Skin epidermis (tissue), 12 donors: ENCODE measurements at regions not wholly inside any gene's neighbourhood (a gene's known extent, or its start where the extent isn't known, plus 50 kb on each side); places are given as distances from the start of the nearest gene placed in this dataset.

Experiments
- H3K27ac ChIP-seq, 21 experiments: fragments of 200-600 bp; sonication (generic) in 11 of 21; one replicate each; pipeline ENCODE4 v1.5.0; 2020; ENCODE audit warnings: mild to moderate bottlenecking in 3 of 21, inconsistent platforms in 2 of 21, moderate library complexity in 2 of 21
- H3K4me3 ChIP-seq, 7 experiments: fragments of 200-600 bp; sonication (generic) in 2 of 7; one replicate each; pipeline ENCODE4 v1.5.0; 2020; ENCODE audit warnings: inconsistent platforms in 2 of 7, mild to moderate bottlenecking in 2 of 7, moderate library complexity in 1 of 7

- H3K27ac ChIP-seq = no peak overlapping the region
- H3K4me3 ChIP-seq = no peak overlapping the region
Measured at GRCh38 chr1:118744420-118744819, 243.7 kb downstream of the TBX15 start.

GRCh38 chr1:118739501-118739900 lies 248.6 kb downstream of the TBX15 start:
- no peak overlapping the region for H3K4me3 ChIP-seq
- no peak overlapping the region for H3K27ac ChIP-seq

- Histone ChIP-seq H3K4me3 (no peak overlapping the region), H3K27ac (no peak overlapping the region)
Measured at GRCh38 chr1:118736322-118736721, 251.8 kb downstream of the TBX15 start.

GRCh38 chr1:118717893-118718292 lies 270.2 kb downstream of the TBX15 start:
- Histone ChIP-seq H3K4me3 (no peak overlapping the region), H3K27ac (no peak overlapping the region)

- H3K4me3 ChIP-seq = no peak overlapping the region
- H3K27ac ChIP-seq = no peak overlapping the region
Measured at GRCh38 chr1:118716775-118717174, 271.4 kb downstream of the TBX15 start.

- Histone ChIP-seq H3K27ac (no peak overlapping the region), H3K4me3 (no peak overlapping the region)
Measured at GRCh38 chr1:118711356-118711755, 276.8 kb downstream of the TBX15 start.

- Histone ChIP-seq H3K27ac (no peak overlapping the region), H3K4me3 (no peak overlapping the region)
Measured at GRCh38 chr1:118698911-118699310, 289.2 kb downstream of the TBX15 start.

- H3K27ac ChIP-seq = no peak overlapping the region
- H3K4me3 ChIP-seq = no peak overlapping the region
Measured at GRCh38 chr1:118692143-118692542, 296.0 kb downstream of the TBX15 start.

- H3K4me3 ChIP-seq = no peak overlapping the region
Measured at GRCh38 chr1:118688891-118689290, 299.3 kb downstream of the TBX15 start.

GRCh38 chr1:118661769-118662320 lies 326.3 kb downstream of the TBX15 start:
- Histone ChIP-seq H3K27ac (no peak overlapping the region), H3K4me3 (no peak overlapping the region)

More at GRCh38 chr1:118688891-118689290, 299.3 kb downstream of the TBX15 start:
- H3K27ac ChIP-seq = no peak overlapping the region

GRCh38 chr1:118660769-118661168 lies 327.4 kb downstream of the TBX15 start:
- Histone ChIP-seq H3K4me3 (no peak overlapping the region), H3K27ac (no peak overlapping the region)

- H3K27ac ChIP-seq = no peak overlapping the region
- H3K4me3 ChIP-seq = no peak overlapping the region
Measured at GRCh38 chr1:118659646-118660045, 328.5 kb downstream of the TBX15 start.

GRCh38 chr1:118650107-118650807 lies 337.9 kb downstream of the TBX15 start:
- H3K4me3 ChIP-seq = no peak overlapping the region
- no peak overlapping the region for H3K27ac ChIP-seq

GRCh38 chr1:118649369-118650106 lies 338.6 kb downstream of the TBX15 start:
- no peak overlapping the region for H3K4me3 ChIP-seq
- no peak overlapping the region for H3K27ac ChIP-seq

GRCh38 chr1:118636004-118636403 lies 352.1 kb downstream of the TBX15 start:
- Histone ChIP-seq H3K27ac (no peak overlapping the region), H3K4me3 (no peak overlapping the region)

- no peak overlapping the region for H3K4me3 ChIP-seq
- H3K27ac ChIP-seq = no peak overlapping the region
Measured at GRCh38 chr1:118627435-118627834, 360.7 kb downstream of the TBX15 start.

GRCh38 chr1:118621839-118622238 lies 366.3 kb downstream of the TBX15 start:
- Histone ChIP-seq H3K4me3 (no peak overlapping the region), H3K27ac (no peak overlapping the region)

- H3K27ac ChIP-seq = no peak overlapping the region
Measured at GRCh38 chr1:118618618-118619340, 369.4 kb downstream of the TBX15 start.

GRCh38 chr1:118617916-118618315 lies 370.2 kb downstream of the TBX15 start:
- no peak overlapping the region for H3K27ac ChIP-seq
- H3K4me3 ChIP-seq = no peak overlapping the region

More at GRCh38 chr1:118618618-118619340, 369.4 kb downstream of the TBX15 start:
- H3K4me3 ChIP-seq = no peak overlapping the region

GRCh38 chr1:118615066-118615465 lies 373.1 kb downstream of the TBX15 start:
- no peak overlapping the region for H3K27ac ChIP-seq
- no peak overlapping the region for H3K4me3 ChIP-seq
